Right lobe of liver (tissue), 6 donors: ENCODE measurements at regions not wholly inside any gene's neighbourhood (a gene's known extent, or its start where the extent isn't known, plus 50 kb on each side); places are given as distances from the start of the nearest gene placed in this dataset.

Source experiments
- ATAC-seq, 4 donors: fragments of 200-7000 bp; cut with Tn5 transposase; one replicate each; pipeline ENCODE4 v1.9.1; 2020; ENCODE audit warnings: mild to moderate bottlenecking in 4 of 4, moderate library complexity in 4 of 4
- DNase-seq, 3 donors: peaks; one replicate each; pipeline ENCODE4 v3.0.0-alpha.2; 2020
- H3K27ac ChIP-seq, 3 donors: fragments of 200-600 bp; one replicate each; pipeline ENCODE4 v1.8.0; 2022
- H3K27me3 ChIP-seq, 2 donors: fragments of 200-600 bp; one replicate each; pipeline ENCODE4 v1.8.0; 2022
- H3K36me3 ChIP-seq, 4 donors: fragments of 200-600 bp; sonication (generic) in 1 of 4; one replicate each; pipeline versions ENCODE4 v1.5.1 to v1.8.0; 2017 to 2022; ENCODE audit warnings: control low read depth in 1 of 4
- H3K4me1 ChIP-seq, 4 donors: fragments of 200-600 bp; sonication (generic) in 1 of 4; one replicate each; pipeline versions ENCODE4 v1.5.1 to v1.8.0; 2017 to 2022; ENCODE audit warnings: control low read depth in 1 of 4
- H3K4me3 ChIP-seq, 3 donors: fragments of 200-600 bp; one replicate each; pipeline ENCODE4 v1.8.0; 2022
- H3K9me3 ChIP-seq, 4 donors: fragments of 200-600 bp; sonication (generic) in 1 of 4; one replicate each; pipeline versions ENCODE4 v1.5.1 to v1.8.0; 2017 to 2022; ENCODE audit warnings: control low read depth in 1 of 4
- CTCF ChIP-seq, 4 donors: fragments of 200-600 bp in 3 of 4; fragments of 450-650 bp in 1 of 4; IDR thresholded peaks; one replicate each; pipeline versions ENCODE4 v1.5.1 to v1.8.0; 2016 to 2022; ENCODE audit warnings: antibody characterized with exemption in 4 of 4, mild to moderate bottlenecking in 2 of 4
- POLR2A ChIP-seq: fragments of 450-650 bp; IDR thresholded peaks from one replicate; pipeline ENCODE4 v1.6.1; 2017; ENCODE audit warnings: antibody characterized with exemption, mild to moderate bottlenecking
- WGBS: methylation state at CpG from one replicate; pipeline ENCODE4 v1.1.6; 2018; ENCODE audit warnings: low coverage, low lambda C conversion rate; ENCODE audit not compliant: insufficient coverage; ENCODE audit errors: missing lambda C conversion rate; 5-methylcytosine and 5-hydroxymethylcytosine counted together
- intact Hi-C, 2 donors: fragments of 100-400 bp; cut with DNase I; formaldehyde crosslinking; loops; one replicate each; pipeline versions ENCODE4 v1.11.2 to v1.14.1; 2022
- donor health status: DM: no; HTN: yes; CAD: no.
- donor health status: DM: no; HTN: no; CAD: no.
- donor health status: DM: no; HTN: no; CAD: no.
- donor health status: DM: no; HTN: yes; CAD: no.
- donor health status: DM: no; HTN: yes; CAD: no.

DNA sequence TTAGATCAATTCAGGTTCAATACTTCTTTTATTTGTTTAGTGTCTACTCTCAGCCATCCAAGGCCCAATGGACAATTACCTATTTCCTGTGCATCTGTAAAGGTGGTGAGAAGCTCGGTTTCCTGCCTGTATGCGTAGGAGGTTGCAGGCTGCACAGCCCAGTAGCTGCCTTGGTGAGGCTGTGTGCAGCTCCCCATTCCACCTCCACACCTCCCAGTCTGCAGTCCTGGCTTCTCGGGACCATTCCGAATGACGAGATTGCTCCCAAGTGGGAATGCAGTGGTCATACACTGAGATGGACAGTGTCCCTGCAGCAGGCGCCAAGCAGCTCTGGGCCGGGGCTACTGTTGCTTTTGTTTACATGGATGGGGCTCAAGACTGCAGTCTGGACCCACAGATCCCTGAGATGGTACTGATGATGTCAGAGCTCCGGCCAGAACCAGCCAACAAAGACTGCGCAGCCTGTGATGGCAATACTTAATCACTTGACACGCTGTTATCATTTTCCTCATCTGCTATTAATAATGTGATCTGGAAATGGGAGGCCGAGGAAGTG, 206.1 kb upstream of the IRX1 start:
- WGBS, result 69% methylated on average over 6 of the region's 11 CpGs
- no peaks in the 10 kb centered on the region for H3K36me3 ChIP-seq
- no peaks in the 10 kb centered on the region for H3K27me3 ChIP-seq
- no peak overlapping the region for H3K4me3 ChIP-seq
- H3K9me3 ChIP-seq, result no peaks in the 10 kb centered on the region
- no peaks in the 10 kb centered on the region for H3K4me1 ChIP-seq
- ATAC-seq (no peak), DNase-seq (no peak)
- no peak for TF ChIP-seq POLR2A
- TF ChIP-seq CTCF (IDR thresholded peaks at IDR 0.05), result no peak
- intact Hi-C loops, result no loop called here
- no peak overlapping the region for H3K27ac ChIP-seq

- TF ChIP-seq POLR2A (no peak), CTCF (IDR thresholded peaks at IDR 0.05) (no peak)
- 59% methylated on average over 8 of the region's 17 CpGs for WGBS
- DNase-seq, result no peak
- H3K36me3 ChIP-seq, result no peaks in the 10 kb centered on the region
- no peak overlapping the region for H3K27ac ChIP-seq
- no peaks in the 10 kb centered on the region for H3K4me1 ChIP-seq
- H3K27me3 ChIP-seq, result no peaks in the 10 kb centered on the region
- intact Hi-C loops, result no loop called here
- no peak overlapping the region for H3K4me3 ChIP-seq
- no peak for ATAC-seq
- no peaks in the 10 kb centered on the region for H3K9me3 ChIP-seq
These were observed 209.0 kb upstream of the IRX1 start for GRCh38 chr5:3386637-3387036.

- no peaks in the 10 kb centered on the region for H3K36me3 ChIP-seq
- no peak overlapping the region for H3K4me3 ChIP-seq
- H3K27ac ChIP-seq, result no peak overlapping the region
- no peak for TF ChIP-seq POLR2A
- TF ChIP-seq CTCF (IDR thresholded peaks at IDR 0.05), result no peak
- WGBS, result 47% methylated on average over 15 of the region's 16 CpGs
- H3K9me3 ChIP-seq, result no peaks in the 10 kb centered on the region
- no peaks in the 10 kb centered on the region for H3K4me1 ChIP-seq
- DNase-seq, result no peak
- no peaks in the 10 kb centered on the region for H3K27me3 ChIP-seq
- no peak for ATAC-seq
- intact Hi-C loops, result no loop called here
These were observed 209.6 kb upstream of the IRX1 start for GRCh38 chr5:3385991-3386519.

- H3K4me1 ChIP-seq, result no peaks in the 10 kb centered on the region
- 63% methylated on average over 6 of the region's 7 CpGs for WGBS
- TF ChIP-seq POLR2A (no peak), CTCF (IDR thresholded peaks at IDR 0.05) (no peak)
- no peak overlapping the region for H3K4me3 ChIP-seq
- ATAC-seq (no peak), DNase-seq (no peak)
- no peaks in the 10 kb centered on the region for H3K36me3 ChIP-seq
- H3K27me3 ChIP-seq, result no peaks in the 10 kb centered on the region
- no peaks in the 10 kb centered on the region for H3K9me3 ChIP-seq
- intact Hi-C loops, result no loop called here
- no peak overlapping the region for H3K27ac ChIP-seq
These were observed 211.1 kb upstream of the IRX1 start for GRCh38 chr5:3384531-3384930.

DNA sequence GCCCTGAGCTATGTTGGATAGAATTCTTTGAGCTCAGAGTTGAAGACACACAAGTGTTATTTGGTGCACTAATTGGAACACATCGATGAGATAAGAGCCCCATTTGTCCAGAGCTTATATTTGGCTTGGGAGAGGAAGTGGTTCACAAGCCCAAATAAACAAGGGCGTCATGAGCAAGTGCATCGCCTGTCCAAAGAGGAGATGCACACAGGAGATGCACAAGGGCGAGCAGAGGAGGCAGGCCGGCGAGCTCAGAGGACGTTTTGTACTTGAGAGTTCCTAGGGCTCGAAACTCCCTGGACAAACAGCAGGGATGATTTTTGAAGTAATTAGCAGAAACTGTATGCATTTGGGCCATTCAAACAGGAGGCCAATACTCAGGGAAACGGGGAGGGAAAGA, 212.8 kb upstream of the IRX1 start:
- Histone ChIP-seq H3K27ac (no peak overlapping the region), H3K4me3 (no peak overlapping the region), H3K9me3 (no peaks in the 10 kb centered on the region), H3K27me3 (no peaks in the 10 kb centered on the region), H3K4me1 (no peaks in the 10 kb centered on the region), H3K36me3 (no peaks in the 10 kb centered on the region)
- ATAC-seq (no peak), DNase-seq (peak in 1 of 3 donors; percentile 14)
- WGBS, result 72% methylated on average over 9 of the region's 9 CpGs
- no peak for TF ChIP-seq POLR2A
- TF ChIP-seq CTCF (IDR thresholded peaks at IDR 0.05), result no peak
- intact Hi-C loops, result no loop called here
